Uterus (tissue), 3 donors: ENCODE measurements at regions not wholly inside any gene's neighbourhood (a gene's known extent, or its start where the extent isn't known, plus 50 kb on each side); places are given as distances from the start of the nearest gene placed in this dataset.

Experiments
- DNase-seq, 2 donors: peaks; one replicate each; pipeline ENCODE4 v3.0.0-alpha.2; 2019 to 2020
- H3K27ac ChIP-seq, 2 donors: fragments of 200-600 bp; sonication (generic); 1 replicate in 1 of 2; 2 replicates in 1 of 2; pipeline ENCODE4 v1.5.1; 2016 to 2018
- H3K27me3 ChIP-seq, 2 donors: fragments of 200-600 bp; sonication (generic); one replicate each; pipeline ENCODE4 v1.5.1; 2018 to 2019; ENCODE audit warnings: control low read depth in 1 of 2
- H3K36me3 ChIP-seq, 2 donors: fragments of 200-600 bp; sonication (generic); one replicate each; pipeline ENCODE4 v1.5.1; 2019; ENCODE audit warnings: control low read depth in 1 of 2
- H3K4me1 ChIP-seq, 2 donors: fragments of 200-600 bp; sonication (generic); one replicate each; pipeline ENCODE4 v1.5.1; 2018 to 2019; ENCODE audit warnings: control low read depth in 1 of 2
- H3K4me3 ChIP-seq, 2 donors: fragments of 200-600 bp; sonication (generic); 1 replicate in 1 of 2; 2 replicates in 1 of 2; pipeline ENCODE4 v1.5.1; 2018 to 2019; ENCODE audit warnings: mild to moderate bottlenecking in 1 of 2
- H3K9me3 ChIP-seq, 2 donors: fragments of 200-600 bp; sonication (generic); one replicate each; pipeline ENCODE4 v1.5.1; 2019; ENCODE audit warnings: control low read depth in 1 of 2
- CTCF ChIP-seq, 4 experiments: fragments of 200-600 bp in 2 of 4; fragments of 450-650 bp in 2 of 4; sonication (generic) in 2 of 4; IDR thresholded peaks; one replicate each; pipeline ENCODE4 v1.5.1; 2016 to 2019; ENCODE audit warnings: antibody characterized with exemption in 4 of 4, mild to moderate bottlenecking in 2 of 4, moderate library complexity in 1 of 4
- POLR2A ChIP-seq, 2 donors: fragments of 450-650 bp; IDR thresholded peaks; one replicate each; pipeline ENCODE4 v1.6.1; 2016; ENCODE audit warnings: antibody characterized with exemption in 2 of 2, mild to moderate bottlenecking in 1 of 2, moderate library complexity in 1 of 2
- intact Hi-C: fragments of 100-400 bp; cut with DNase I; formaldehyde crosslinking; loops from one replicate; pipeline ENCODE4 v1.15.1; 2023; ENCODE audit warnings: low total_unique reads
- donor health status: DM: yes; HTN: yes; CAD: no.

- no peaks in the 10 kb centered on the region for H3K36me3 ChIP-seq
- intact Hi-C loops: no loop called here
- DNase-seq: no peak
- no peaks in the 10 kb centered on the region for H3K4me1 ChIP-seq
- H3K27ac ChIP-seq: no peak overlapping the region
- no peak overlapping the region for H3K4me3 ChIP-seq
- no peaks in the 10 kb centered on the region for H3K27me3 ChIP-seq
- no peaks in the 10 kb centered on the region for H3K9me3 ChIP-seq
- no peak for TF ChIP-seq POLR2A (IDR thresholded peaks at IDR 0.05)
- TF ChIP-seq CTCF (IDR thresholded peaks at IDR 0.05): no peak
Measured at GRCh38 chr16:55044201-55044975, 113.7 kb downstream of the IRX5 start.

DNA sequence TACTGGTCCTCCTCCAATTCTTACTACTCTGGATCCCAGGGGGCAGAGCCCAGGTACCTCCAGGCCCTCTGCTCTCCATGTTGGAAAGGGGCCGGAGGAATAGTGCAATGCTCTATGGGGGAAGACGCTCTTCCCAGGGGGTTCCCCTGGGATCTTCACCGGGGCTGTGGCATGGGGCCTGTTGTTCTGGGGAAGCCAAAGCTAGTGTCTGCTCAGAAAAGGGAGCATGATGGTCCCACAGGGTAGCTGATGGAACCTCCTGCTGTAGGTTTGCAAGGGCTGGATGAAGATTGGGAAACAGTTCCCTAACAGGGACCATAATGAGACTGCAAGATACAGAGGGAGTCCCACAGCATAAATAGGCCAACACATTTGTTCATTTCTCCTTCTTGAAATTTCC is 114.7 kb downstream of the IRX5 start:
- H3K36me3 ChIP-seq: no peaks in the 10 kb centered on the region
- intact Hi-C loops: no loop called here
- no peaks in the 10 kb centered on the region for H3K27me3 ChIP-seq
- H3K27ac ChIP-seq: no peak overlapping the region
- TF ChIP-seq POLR2A (IDR thresholded peaks at IDR 0.05) (no peak), CTCF (IDR thresholded peaks at IDR 0.05) (no peak)
- no peak overlapping the region for H3K4me3 ChIP-seq
- H3K4me1 ChIP-seq: no peaks in the 10 kb centered on the region
- no peaks in the 10 kb centered on the region for H3K9me3 ChIP-seq
- no peak for DNase-seq

GRCh38 chr16:55045756-55046460 is 115.2 kb downstream of the IRX5 start:
- no peak overlapping the region for H3K4me3 ChIP-seq
- no peak overlapping the region for H3K27ac ChIP-seq
- H3K4me1 ChIP-seq: no peaks in the 10 kb centered on the region
- no peaks in the 10 kb centered on the region for H3K36me3 ChIP-seq
- intact Hi-C loops: no loop called here
- H3K9me3 ChIP-seq: no peaks in the 10 kb centered on the region
- no peak for TF ChIP-seq CTCF (IDR thresholded peaks at IDR 0.05)
- no peak for TF ChIP-seq POLR2A (IDR thresholded peaks at IDR 0.05)
- no peak for DNase-seq
- H3K27me3 ChIP-seq: no peaks in the 10 kb centered on the region

DNA sequence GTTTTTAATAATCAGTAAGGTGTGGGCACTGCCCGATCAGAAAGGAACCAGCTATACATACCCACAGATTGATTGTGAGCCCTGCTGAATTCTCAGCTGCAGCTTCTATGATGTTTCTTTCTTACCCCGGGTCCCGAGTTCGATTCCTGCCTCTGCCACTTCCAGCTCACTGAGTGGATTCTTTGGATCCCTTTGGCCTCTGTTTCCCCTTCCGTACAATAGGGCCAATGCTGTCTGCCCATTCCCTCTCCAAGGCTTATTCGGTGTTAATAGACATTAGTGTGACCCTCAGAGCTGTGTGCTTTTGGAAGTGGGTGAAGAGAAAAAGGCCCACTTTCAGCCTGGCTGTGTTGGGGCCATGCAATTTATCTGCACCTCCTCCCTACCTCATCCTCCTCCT is 115.8 kb downstream of the IRX5 start:
- DNase-seq: no peak
- Histone ChIP-seq H3K36me3 (no peaks in the 10 kb centered on the region), H3K4me1 (no peaks in the 10 kb centered on the region), H3K27me3 (no peaks in the 10 kb centered on the region), H3K27ac (no peak overlapping the region), H3K9me3 (no peaks in the 10 kb centered on the region), H3K4me3 (no peak overlapping the region)
- TF ChIP-seq POLR2A (IDR thresholded peaks at IDR 0.05) (no peak), CTCF (IDR thresholded peaks at IDR 0.05) (no peak)
- intact Hi-C loops: no loop called here

- intact Hi-C loops: no loop called here
- H3K9me3 ChIP-seq: no peaks in the 10 kb centered on the region
- H3K27me3 ChIP-seq: no peaks in the 10 kb centered on the region
- no peak overlapping the region for H3K4me3 ChIP-seq
- no peak for DNase-seq
- no peak for TF ChIP-seq CTCF (IDR thresholded peaks at IDR 0.05)
- TF ChIP-seq POLR2A (IDR thresholded peaks at IDR 0.05): no peak
- no peaks in the 10 kb centered on the region for H3K36me3 ChIP-seq
- H3K27ac ChIP-seq: no peak overlapping the region
- H3K4me1 ChIP-seq: no peaks in the 10 kb centered on the region
Measured at GRCh38 chr16:55046916-55047315, 116.3 kb downstream of the IRX5 start.
